ENCODE measurements at regions not wholly inside any gene's neighbourhood (a gene's known extent, or its start where the extent isn't known, plus 50 kb on each side); places are given as distances from the start of the nearest gene placed in this dataset.
"Not testable (repeated sequence)": the region's sequence is repeated elsewhere in the genome, so short reads cannot be mapped to it uniquely, and the experiment has no call there.

DNA sequence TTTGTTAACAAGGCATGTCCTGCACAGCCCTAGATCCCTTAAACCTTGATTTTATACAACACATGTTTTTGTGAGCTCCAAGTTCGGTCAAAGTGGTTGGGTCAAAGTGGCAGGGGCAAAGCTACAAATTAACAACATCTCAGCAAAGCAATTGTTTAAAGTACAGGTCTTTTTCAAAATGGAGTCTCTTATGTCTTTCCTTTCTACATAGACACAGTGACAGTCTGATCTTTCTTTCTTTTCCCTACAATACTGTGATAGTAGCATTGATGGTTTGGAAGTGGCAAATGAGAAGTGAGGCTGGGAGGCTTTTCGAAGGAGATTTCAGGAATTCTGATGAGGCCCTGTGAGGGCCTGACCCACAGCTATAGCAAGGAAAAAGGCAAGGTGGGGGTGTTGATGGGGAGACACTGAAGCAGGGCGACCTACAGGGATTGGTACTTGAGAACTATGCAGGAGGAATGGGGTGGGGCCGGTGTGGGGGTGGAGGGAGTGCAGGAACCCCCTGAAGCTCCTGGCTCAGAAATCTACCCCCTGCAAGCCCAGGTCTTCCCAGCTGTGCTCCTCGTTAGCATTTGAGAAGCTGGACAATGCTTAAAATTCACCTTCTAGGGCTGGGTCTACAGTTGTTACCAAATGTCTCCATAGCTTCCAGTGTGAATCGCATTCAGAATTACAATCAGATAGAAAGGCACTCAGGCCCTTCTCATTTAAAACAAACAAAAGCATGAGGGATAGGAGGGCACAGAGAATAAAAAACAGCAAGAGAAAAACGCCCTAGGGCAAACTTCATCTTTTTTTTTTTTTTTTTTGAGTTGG is 102.6 kb upstream of the PPM1J start:
- H3K4me1 ChIP-seq (ENCODE audit: insufficient read depth, low read length), result no peaks in the 10 kb centered on the region
- ChIA-PET CTCF (ENCODE audit: partially characterized antibody) (interaction anchor here (1.6 kb wide), 1 partner anchor 9 kb away, joined by 7 read pairs; no protein-coding TSS in a partner anchor), POLR2A (ENCODE audit: partially characterized antibody) (interaction anchor here (0.7 kb wide), 1 partner anchor 19 kb away, joined by 4 read pairs; no protein-coding TSS in a partner anchor)
- Mint-ChIP-seq H3K27ac (no peak overlapping the region), H3K27me3 (peaks cover 4 to 6% of the 10 kb centered on the region in 2 donors), H3K4me1 (peaks cover 0 to 4% (median 0%) of the 10 kb centered on the region in 4 donors), H3K36me3 (no peaks in the 10 kb centered on the region), H3K9me3 (no peaks in the 10 kb centered on the region), H3K4me3 (no peak overlapping the region)
- H3K27me3 ChIP-seq (ENCODE audit: insufficient read depth, low read length), result no peaks in the 10 kb centered on the region
- H3K4me3 ChIP-seq (ENCODE audit: low read length in 2 of 2), result no peak overlapping the region
- H3K9me3 ChIP-seq (ENCODE audit: control insufficient read depth in 1 of 2, low read length in 2 of 2), result no peaks in the 10 kb centered on the region
- DNase-seq, result no peak
- no peaks in the 10 kb centered on the region for H3K36me3 ChIP-seq (ENCODE audit: insufficient read depth, low read length)
- H3K27ac ChIP-seq (ENCODE audit: low read depth, low read length), result no peak overlapping the region
- intact Hi-C loops (cut with micrococcal nuclease), result no loop called here

DNA sequence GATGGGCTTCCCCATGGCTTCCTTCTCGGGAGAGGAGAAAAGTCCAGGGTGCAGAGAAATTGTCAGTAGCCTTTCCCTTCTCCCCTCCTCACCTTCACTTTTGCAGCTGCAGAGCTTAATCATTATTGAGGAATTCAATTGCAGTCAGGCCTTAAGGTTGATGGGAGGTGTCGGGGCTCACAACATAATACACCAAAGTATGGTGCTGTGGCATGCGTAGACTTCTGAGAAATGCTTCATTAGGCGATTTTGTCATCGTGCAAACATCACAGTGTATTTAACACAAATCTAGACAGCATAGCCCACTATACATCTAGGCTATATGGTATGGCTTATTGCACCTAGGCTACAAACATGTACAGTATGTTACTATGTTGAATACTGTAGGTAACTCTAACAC is 100.2 kb upstream of the PPM1J start:
- intact Hi-C loops (cut with micrococcal nuclease), result no loop called here
- H3K27ac ChIP-seq (ENCODE audit: low read depth, low read length), result no peak overlapping the region
- H3K4me3 ChIP-seq (ENCODE audit: low read length in 2 of 2), result no peak overlapping the region
- Mint-ChIP-seq H3K27ac (no peak overlapping the region), H3K9me3 (no peaks in the 10 kb centered on the region), H3K36me3 (no peaks in the 10 kb centered on the region), H3K4me3 (no peak overlapping the region), H3K27me3 (peaks cover 4 to 6% of the 10 kb centered on the region in 2 donors), H3K4me1 (peaks cover 0 to 5% (median 0%) of the 10 kb centered on the region in 4 donors)
- DNase-seq, result no peak
- H3K36me3 ChIP-seq (ENCODE audit: insufficient read depth, low read length), result no peaks in the 10 kb centered on the region
- H3K4me1 ChIP-seq (ENCODE audit: insufficient read depth, low read length), result no peaks in the 10 kb centered on the region
- no peaks in the 10 kb centered on the region for H3K27me3 ChIP-seq (ENCODE audit: insufficient read depth, low read length)
- ChIA-PET POLR2A (ENCODE audit: partially characterized antibody) (no interaction called here), CTCF (ENCODE audit: partially characterized antibody) (interaction anchor here (1.2 kb wide), 1 partner anchor 9 kb away, joined by 3 read pairs; no protein-coding TSS in a partner anchor)
- H3K9me3 ChIP-seq (ENCODE audit: control insufficient read depth in 1 of 2, low read length in 2 of 2), result no peaks in the 10 kb centered on the region

DNA sequence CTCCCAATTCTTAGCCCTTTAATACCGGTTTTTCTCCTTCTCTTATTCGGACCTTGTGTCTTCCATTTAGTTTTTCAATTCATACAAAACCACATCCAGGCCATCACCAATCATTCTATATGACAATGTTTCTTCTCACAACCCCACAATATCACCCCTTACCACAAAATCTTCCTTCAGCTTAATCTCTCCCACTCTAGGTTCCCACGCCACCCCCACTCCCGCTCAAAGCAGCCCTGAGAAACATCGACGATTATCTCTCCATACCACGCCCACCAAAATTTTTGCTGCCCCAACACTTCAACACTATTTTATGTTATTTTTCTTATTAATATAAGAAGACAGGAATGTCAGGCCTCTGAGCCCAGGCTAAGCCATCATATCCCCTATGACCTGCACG is 99.5 kb upstream of the PPM1J start:
- H3K36me3 ChIP-seq (ENCODE audit: insufficient read depth, low read length); H3K4me1 Mint-ChIP-seq; H3K9me3 Mint-ChIP-seq; H3K36me3 Mint-ChIP-seq; H3K4me3 ChIP-seq (ENCODE audit: low read length in 2 of 2); POLR2A ChIA-PET (ENCODE audit: partially characterized antibody); H3K9me3 ChIP-seq (ENCODE audit: control insufficient read depth in 1 of 2, low read length in 2 of 2); H3K27ac Mint-ChIP-seq; H3K4me1 ChIP-seq (ENCODE audit: insufficient read depth, low read length); DNase-seq; H3K27ac ChIP-seq (ENCODE audit: low read depth, low read length); H3K4me3 Mint-ChIP-seq; H3K27me3 Mint-ChIP-seq; H3K27me3 ChIP-seq (ENCODE audit: insufficient read depth, low read length); intact Hi-C loops (cut with micrococcal nuclease): not testable (repeated sequence)
- CTCF ChIA-PET (ENCODE audit: partially characterized antibody), result interaction anchor here (1.2 kb wide), 1 partner anchor 8 kb away, joined by 3 read pairs; no protein-coding TSS in a partner anchor

DNA sequence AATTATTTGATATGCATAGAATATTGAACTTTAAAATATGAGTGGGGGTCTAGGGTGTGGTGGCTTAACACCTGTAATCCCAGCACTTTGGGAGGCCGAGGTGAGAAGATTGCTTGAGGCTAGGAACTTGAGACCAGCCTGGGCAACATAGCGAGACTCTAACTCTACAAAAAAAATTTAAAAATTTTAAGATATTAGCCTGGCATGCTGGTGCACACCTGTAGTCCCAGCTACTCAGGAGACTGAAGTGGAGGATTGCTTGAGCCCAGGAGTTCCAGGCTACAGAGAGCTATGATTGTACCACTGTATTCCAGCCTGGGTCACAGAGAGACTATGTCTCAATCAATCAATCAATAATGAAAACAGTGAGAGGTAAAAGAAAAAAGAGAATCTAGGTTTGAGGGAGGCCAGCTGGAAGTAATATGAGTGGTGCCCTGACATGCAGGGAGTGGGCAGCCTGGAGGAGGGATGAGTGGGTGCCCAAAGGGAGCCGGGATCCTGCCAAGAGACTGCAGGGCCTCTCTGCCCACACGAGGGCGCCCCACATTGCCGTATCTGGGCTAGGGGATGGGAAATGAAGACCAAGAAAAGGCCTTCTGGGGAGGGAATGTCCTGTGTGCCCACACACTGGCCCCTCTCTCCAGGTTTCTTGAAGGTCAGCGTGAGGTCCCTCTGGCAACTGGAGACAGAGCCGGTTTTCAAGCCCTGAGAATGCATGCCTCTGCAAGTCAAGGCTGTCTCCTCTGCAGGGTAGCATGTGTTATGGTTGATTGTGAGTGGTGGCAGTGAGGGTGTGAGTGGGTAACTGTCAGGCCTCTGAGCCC is 93.9 kb upstream of the PPM1J start:
- intact Hi-C loops (cut with micrococcal nuclease), result loop anchor here (1.0 to 10.0 kb wide), 4 partner anchors 93 to 418 kb away; partner anchors contain the start of gene LRIG2
- CTCF ChIA-PET (ENCODE audit: partially characterized antibody), result interaction anchor here (0.8 to 3.7 kb wide), 7 partner anchors 10 to 418 kb away, joined by 3 to 21 read pairs (median 6); partner anchors contain the start of genes LRIG2 and PPM1J
- H3K27ac ChIP-seq (ENCODE audit: low read depth, low read length), result no peak overlapping the region

DNA sequence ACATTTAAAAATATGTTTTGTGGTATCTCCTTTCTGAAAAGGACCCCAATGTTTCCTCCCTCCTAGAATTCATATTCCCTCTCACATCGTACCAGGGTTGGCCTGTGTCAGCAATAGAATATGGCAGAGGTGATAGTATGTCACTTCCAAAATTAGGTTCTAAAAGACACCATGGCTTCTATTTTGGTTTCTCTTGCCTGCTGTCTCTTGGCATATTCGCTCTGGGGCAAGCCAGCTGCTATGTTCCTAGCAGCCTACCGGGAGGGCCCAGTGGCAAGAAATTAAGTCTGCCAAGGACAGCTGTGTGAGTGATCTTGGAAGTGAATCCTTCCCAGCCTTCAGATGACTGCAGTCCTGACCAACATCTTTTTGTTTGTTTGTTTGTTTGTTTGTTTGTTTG is 92.9 kb upstream of the PPM1J start:
- Mint-ChIP-seq H3K9me3 (no peaks in the 10 kb centered on the region), H3K27ac (no peak overlapping the region), H3K27me3 (peaks cover 0 to 3% of the 10 kb centered on the region in 2 donors), H3K4me1 (peaks cover 0 to 1% (median 0%) of the 10 kb centered on the region in 4 donors), H3K36me3 (no peaks in the 10 kb centered on the region), H3K4me3 (no peak overlapping the region)
- H3K36me3 ChIP-seq (ENCODE audit: insufficient read depth, low read length), result no peaks in the 10 kb centered on the region
- H3K27me3 ChIP-seq (ENCODE audit: insufficient read depth, low read length), result no peaks in the 10 kb centered on the region
- no peak overlapping the region for H3K27ac ChIP-seq (ENCODE audit: low read depth, low read length)
- DNase-seq, result no peak
- no peaks in the 10 kb centered on the region for H3K9me3 ChIP-seq (ENCODE audit: control insufficient read depth in 1 of 2, low read length in 2 of 2)
- POLR2A ChIA-PET (ENCODE audit: partially characterized antibody), result no interaction called here
- intact Hi-C loops (cut with micrococcal nuclease), result loop anchor here (2.0 to 10.0 kb wide), 3 partner anchors 237 to 417 kb away; partner anchors contain the start of gene LRIG2
- no peaks in the 10 kb centered on the region for H3K4me1 ChIP-seq (ENCODE audit: insufficient read depth, low read length)
- no peak overlapping the region for H3K4me3 ChIP-seq (ENCODE audit: low read length in 2 of 2)
- CTCF ChIA-PET (ENCODE audit: partially characterized antibody), result interaction anchor here (1.5 to 3.7 kb wide), 4 partner anchors 9 to 417 kb away, joined by 3 to 21 read pairs (median 5); a partner anchor contains a TSS

More for the DNA sequence above, 93.9 kb upstream of the PPM1J start:
- POLR2A ChIA-PET (ENCODE audit: partially characterized antibody), result no interaction called here
- peaks cover 0 to 2% of the 10 kb centered on the region in 2 donors for H3K27me3 Mint-ChIP-seq
- H3K36me3 Mint-ChIP-seq, result no peaks in the 10 kb centered on the region
- H3K4me3 Mint-ChIP-seq, result no peak overlapping the region
- peaks cover 0 to 1% (median 0%) of the 10 kb centered on the region in 4 donors for H3K4me1 Mint-ChIP-seq
- peak; percentile 25 to 50 (median 44) for DNase-seq
- no peaks in the 10 kb centered on the region for H3K27me3 ChIP-seq (ENCODE audit: insufficient read depth, low read length)
- H3K9me3 ChIP-seq (ENCODE audit: control insufficient read depth in 1 of 2, low read length in 2 of 2), result no peaks in the 10 kb centered on the region
- no peak overlapping the region for H3K4me3 ChIP-seq (ENCODE audit: low read length in 2 of 2)
- no peaks in the 10 kb centered on the region for H3K4me1 ChIP-seq (ENCODE audit: insufficient read depth, low read length)
- H3K9me3 Mint-ChIP-seq, result no peaks in the 10 kb centered on the region
- no peaks in the 10 kb centered on the region for H3K36me3 ChIP-seq (ENCODE audit: insufficient read depth, low read length)
- H3K27ac Mint-ChIP-seq, result no peak overlapping the region

DNA sequence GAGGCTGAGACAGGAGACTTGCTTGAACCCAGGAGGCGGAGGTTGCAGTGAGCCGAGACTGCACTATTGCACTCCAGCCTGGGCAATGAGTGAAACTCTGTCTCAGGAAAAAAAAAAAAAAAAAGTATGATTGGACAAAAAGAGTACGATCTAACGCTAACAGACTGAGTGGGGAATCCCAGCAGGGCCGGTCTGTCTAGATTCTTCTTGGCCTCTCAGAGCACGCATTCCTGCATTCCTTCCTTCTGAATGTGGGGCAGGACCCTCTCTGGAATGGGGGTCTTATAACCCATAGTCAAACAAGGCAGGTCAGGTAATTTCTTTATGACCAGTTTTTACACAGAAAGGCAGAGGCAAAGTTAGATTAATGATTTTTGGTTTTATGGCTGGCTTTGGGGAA is 92.0 kb upstream of the PPM1J start:
- no peaks in the 10 kb centered on the region for H3K36me3 ChIP-seq (ENCODE audit: insufficient read depth, low read length)
- no peak overlapping the region for H3K27ac Mint-ChIP-seq
- peaks cover 0 to 3% of the 10 kb centered on the region in 2 donors for H3K27me3 Mint-ChIP-seq
- H3K4me1 Mint-ChIP-seq, result peaks cover 0 to 1% (median 0%) of the 10 kb centered on the region in 4 donors
- H3K36me3 Mint-ChIP-seq, result no peaks in the 10 kb centered on the region
- no peak overlapping the region for H3K27ac ChIP-seq (ENCODE audit: low read depth, low read length)
- no peaks in the 10 kb centered on the region for H3K9me3 Mint-ChIP-seq
- ChIA-PET CTCF (ENCODE audit: partially characterized antibody) (interaction anchor here (2.1 to 5.0 kb wide), 3 partner anchors 8 to 89 kb away, joined by 4 to 47 read pairs (median 21); partner anchors contain the start of gene PPM1J), POLR2A (ENCODE audit: partially characterized antibody) (no interaction called here)
- no peaks in the 10 kb centered on the region for H3K27me3 ChIP-seq (ENCODE audit: insufficient read depth, low read length)
- no peaks in the 10 kb centered on the region for H3K9me3 ChIP-seq (ENCODE audit: control insufficient read depth in 1 of 2, low read length in 2 of 2)
- no peak for DNase-seq
- H3K4me3 ChIP-seq (ENCODE audit: low read length in 2 of 2), result no peak overlapping the region
- H3K4me1 ChIP-seq (ENCODE audit: insufficient read depth, low read length), result no peaks in the 10 kb centered on the region
- H3K4me3 Mint-ChIP-seq, result no peak overlapping the region
- intact Hi-C loops (cut with micrococcal nuclease), result loop anchor here (10.0 kb wide), 1 partner anchor 238 kb away; no protein-coding TSS in a partner anchor
